PC-3 (cell line): ENCODE measurements at regions not wholly inside any gene's neighbourhood (a gene's known extent, or its start where the extent isn't known, plus 50 kb on each side); places are given as distances from the start of the nearest gene placed in this dataset.

ENCODE experiments used
- CTCF ChIP-seq: fragments of 300-600 bp; sonication (generic); conservative IDR thresholded peaks from 2 replicates; pipeline ENCODE4 v1.5.1; 2017; ENCODE audit warnings: antibody characterized with exemption, low read depth, mild to moderate bottlenecking, low read length
- EZH2 ChIP-seq: fragments of 300-600 bp; sonication (generic); IDR thresholded peaks from one replicate; pipeline ENCODE4 v1.6.1; 2017; ENCODE audit warnings: antibody characterized with exemption, mild to moderate bottlenecking, low read length; ENCODE audit not compliant: unreplicated experiment

- no peak for TF ChIP-seq CTCF
- no peak for TF ChIP-seq EZH2
Measured at GRCh38 chr12:98446682-98447081, 68.7 kb upstream of the TMPO start.
